WTC11 (cell line): ENCODE measurements at regions not wholly inside any gene's neighbourhood (a gene's known extent, or its start where the extent isn't known, plus 50 kb on each side); places are given as distances from the start of the nearest gene placed in this dataset.
A peak's percentile ranks its signal among the peaks of the same experiment; 100 is the strongest.

Experiments used
- ATAC-seq: fragments of 200-7000 bp; cut with Tn5 transposase; 2 replicates; pipeline ENCODE4 v1.10.0; 2021; ENCODE audit warnings: mild to moderate bottlenecking, moderate library complexity
- CTCF ChIA-PET: fragments of 300-600 bp; sonication (Branson Sonifier 250); formaldehyde crosslinking; loops from one replicate; lab custom pipeline; 2021; ENCODE audit warnings: antibody characterized with exemption; lab: Charles Lee
- POLR2A ChIA-PET: fragments of 350-600 bp; sonication (Branson Sonifier 250); formaldehyde crosslinking; loops from one replicate; lab custom pipeline; 2021; ENCODE audit warnings: antibody characterized with exemption; lab: Charles Lee
- DNase-seq: peaks from one replicate; pipeline ENCODE4 v3.0.0; 2021; ENCODE audit warnings: low spot score
- H3K27ac Mint-ChIP-seq: 2 replicates; pipeline ENCODE4 v1.8.0; 2021; ENCODE audit warnings: mixed read lengths
- H3K27me3 Mint-ChIP-seq: 2 replicates; pipeline ENCODE4 v1.8.0; 2021; ENCODE audit warnings: low read depth, mild to moderate bottlenecking, moderate library complexity, mixed read lengths
- H3K36me3 Mint-ChIP-seq: 2 replicates; pipeline ENCODE4 v1.8.0; 2021; ENCODE audit warnings: mixed read lengths
- H3K4me1 Mint-ChIP-seq: 2 replicates; pipeline ENCODE4 v1.8.0; 2022; ENCODE audit warnings: mixed read lengths
- H3K4me3 Mint-ChIP-seq: 2 replicates; pipeline ENCODE4 v1.8.0; 2021; ENCODE audit warnings: mild to moderate bottlenecking, moderate library complexity, mixed read lengths
- H3K9me3 Mint-ChIP-seq: 2 replicates; pipeline ENCODE4 v1.8.0; 2021; ENCODE audit warnings: mixed read lengths
- CBFB ChIP-seq: sonication (generic); formaldehyde crosslinking; IDR thresholded peaks from 2 replicates; pipeline ENCODE4 v1.8.1; 2022; ENCODE audit warnings: mild to moderate bottlenecking, low read depth, missing genetic modification reagents
- ETV6 ChIP-seq: sonication (generic); formaldehyde crosslinking; IDR thresholded peaks from 2 replicates; pipeline ENCODE4 v1.8.1; 2022; ENCODE audit warnings: mild to moderate bottlenecking, missing genetic modification reagents
- GRHL2 ChIP-seq: fragments of 250-450 bp; sonication (Bioruptor Pico); IDR thresholded peaks from 2 replicates; pipeline ENCODE4 v1.8.0; 2022; ENCODE audit warnings: mild to moderate bottlenecking, moderate library complexity; ENCODE audit not compliant: insufficient replicate concordance, severe bottlenecking
- JAZF1 ChIP-seq: fragments of 250-450 bp; sonication (Bioruptor Pico); IDR thresholded peaks from 2 replicates; pipeline ENCODE4 v1.9.0; 2021; ENCODE audit warnings: moderate library complexity, mild to moderate bottlenecking, inconsistent platforms
- MYBL2 ChIP-seq: sonication (generic); formaldehyde crosslinking; IDR thresholded peaks from 2 replicates; pipeline ENCODE4 v1.8.1; 2023; ENCODE audit warnings: mild to moderate bottlenecking, moderate library complexity, missing genetic modification reagents
- TEAD4 ChIP-seq: sonication (generic); formaldehyde crosslinking; IDR thresholded peaks from 2 replicates; pipeline ENCODE4 v1.8.0; 2022; ENCODE audit warnings: mild to moderate bottlenecking, missing genetic modification reagents
- ZNF138 ChIP-seq: sonication (generic); formaldehyde crosslinking; conservative IDR thresholded peaks from 2 replicates; pipeline ENCODE4 v1.8.1; 2022; ENCODE audit warnings: mild to moderate bottlenecking, moderate library complexity, missing genetic modification reagents
- ZNF671 ChIP-seq: fragments of 250-450 bp; sonication (Bioruptor Pico); IDR thresholded peaks from 2 replicates; pipeline ENCODE4 v1.8.0; 2021; ENCODE audit warnings: mild to moderate bottlenecking
- TF ChIP-seq, protein P1 (sequence below): sonication (generic); formaldehyde crosslinking; IDR thresholded peaks from 2 replicates; pipeline ENCODE4 v1.8.1; 2023; ENCODE audit warnings: mild to moderate bottlenecking, missing genetic modification reagents
- TF ChIP-seq, protein P2 (sequence below): fragments of 250-450 bp; sonication (Bioruptor Pico); IDR thresholded peaks from 2 replicates; pipeline ENCODE4 v1.9.0; 2021; ENCODE audit warnings: mild to moderate bottlenecking
- TF ChIP-seq, protein P3 (sequence below): fragments of 250-450 bp; sonication (Bioruptor Pico); IDR thresholded peaks from 2 replicates; pipeline ENCODE4 v1.9.0; 2021; ENCODE audit warnings: mild to moderate bottlenecking
- TF ChIP-seq, protein P4 (sequence below): sonication (generic); formaldehyde crosslinking; IDR thresholded peaks from 2 replicates; pipeline ENCODE4 v1.8.0; 2022; ENCODE audit warnings: mild to moderate bottlenecking, missing genetic modification reagents
- TF ChIP-seq, protein P5 (sequence below): sonication (generic); formaldehyde crosslinking; IDR thresholded peaks from 2 replicates; pipeline ENCODE4 v1.8.1; 2023; ENCODE audit warnings: mild to moderate bottlenecking, missing genetic modification reagents
- TF ChIP-seq, protein P6 (sequence below): fragments of 200-600 bp; IDR thresholded peaks from 2 replicates; pipeline ENCODE4 v1.8.0; 2022; ENCODE audit warnings: antibody characterized with exemption
- TF ChIP-seq, protein P7 (sequence below): sonication (generic); formaldehyde crosslinking; conservative IDR thresholded peaks from 2 replicates; pipeline ENCODE4 v1.8.1; 2023; ENCODE audit warnings: mild to moderate bottlenecking, low read depth, missing genetic modification reagents, moderate library complexity

DNA sequence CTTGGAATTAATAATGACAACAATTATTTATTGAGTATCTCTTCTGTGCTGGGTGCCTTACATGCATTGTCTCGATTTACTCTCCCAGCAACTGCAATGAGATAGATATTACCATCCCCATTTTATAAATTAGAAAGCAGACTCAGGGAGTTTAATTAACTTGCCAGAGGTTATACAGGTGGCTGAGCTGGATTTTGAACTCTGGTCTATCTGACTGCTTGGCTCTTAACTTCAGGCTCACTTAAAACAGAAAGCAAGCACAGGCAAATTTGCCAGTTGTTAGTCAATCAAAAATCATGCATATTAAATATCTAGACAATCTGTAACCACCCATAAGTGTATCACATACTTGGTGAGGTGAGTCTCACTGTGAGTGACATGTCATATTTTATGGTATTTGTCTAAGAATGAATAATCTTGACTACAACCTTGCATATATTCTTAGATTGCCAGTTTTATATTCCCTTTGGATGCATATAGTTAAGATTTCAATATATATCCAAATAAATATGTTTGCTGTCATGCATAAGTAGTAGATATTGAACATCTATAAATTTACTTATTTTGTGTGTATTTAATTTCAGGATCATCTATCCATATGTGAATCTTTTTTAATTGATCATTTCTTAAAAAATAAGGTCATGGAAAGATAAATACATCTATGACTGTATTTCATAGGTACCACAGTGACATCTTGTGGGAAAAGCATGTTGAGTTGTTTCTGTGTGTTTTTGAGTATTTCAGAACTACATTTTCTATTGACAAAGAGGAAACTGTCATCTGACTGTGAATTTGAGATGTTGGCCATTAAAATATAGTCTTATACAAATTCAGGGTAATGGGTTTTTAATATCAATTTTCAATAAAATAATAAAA lies 112.0 kb upstream of the ARHGAP42 start:
- ChIA-PET POLR2A (no interaction called here), CTCF (no interaction called here)
- Mint-ChIP-seq H3K27me3 (no peaks in the 10 kb centered on the region), H3K4me3 (no peak overlapping the region), H3K4me1 (peaks cover 9% of the 10 kb centered on the region), H3K9me3 (no peaks in the 10 kb centered on the region), H3K36me3 (no peaks in the 10 kb centered on the region), H3K27ac (no peak overlapping the region)
- DNase-seq, result no peak
- ATAC-seq, result no peak
- no peak for TF ChIP-seq JAZF1 (CRISPR knock-in tag)
- TF ChIP-seq ETV6 (CRISPR knock-in tag), result no peak
- TF ChIP-seq, protein P1, sequence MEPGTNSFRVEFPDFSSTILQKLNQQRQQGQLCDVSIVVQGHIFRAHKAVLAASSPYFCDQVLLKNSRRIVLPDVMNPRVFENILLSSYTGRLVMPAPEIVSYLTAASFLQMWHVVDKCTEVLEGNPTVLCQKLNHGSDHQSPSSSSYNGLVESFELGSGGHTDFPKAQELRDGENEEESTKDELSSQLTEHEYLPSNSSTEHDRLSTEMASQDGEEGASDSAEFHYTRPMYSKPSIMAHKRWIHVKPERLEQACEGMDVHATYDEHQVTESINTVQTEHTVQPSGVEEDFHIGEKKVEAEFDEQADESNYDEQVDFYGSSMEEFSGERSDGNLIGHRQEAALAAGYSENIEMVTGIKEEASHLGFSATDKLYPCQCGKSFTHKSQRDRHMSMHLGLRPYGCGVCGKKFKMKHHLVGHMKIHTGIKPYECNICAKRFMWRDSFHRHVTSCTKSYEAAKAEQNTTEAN (CRISPR knock-in tag), result no peak
- no peak for TF ChIP-seq CBFB (CRISPR knock-in tag)
- TF ChIP-seq, protein P2, sequence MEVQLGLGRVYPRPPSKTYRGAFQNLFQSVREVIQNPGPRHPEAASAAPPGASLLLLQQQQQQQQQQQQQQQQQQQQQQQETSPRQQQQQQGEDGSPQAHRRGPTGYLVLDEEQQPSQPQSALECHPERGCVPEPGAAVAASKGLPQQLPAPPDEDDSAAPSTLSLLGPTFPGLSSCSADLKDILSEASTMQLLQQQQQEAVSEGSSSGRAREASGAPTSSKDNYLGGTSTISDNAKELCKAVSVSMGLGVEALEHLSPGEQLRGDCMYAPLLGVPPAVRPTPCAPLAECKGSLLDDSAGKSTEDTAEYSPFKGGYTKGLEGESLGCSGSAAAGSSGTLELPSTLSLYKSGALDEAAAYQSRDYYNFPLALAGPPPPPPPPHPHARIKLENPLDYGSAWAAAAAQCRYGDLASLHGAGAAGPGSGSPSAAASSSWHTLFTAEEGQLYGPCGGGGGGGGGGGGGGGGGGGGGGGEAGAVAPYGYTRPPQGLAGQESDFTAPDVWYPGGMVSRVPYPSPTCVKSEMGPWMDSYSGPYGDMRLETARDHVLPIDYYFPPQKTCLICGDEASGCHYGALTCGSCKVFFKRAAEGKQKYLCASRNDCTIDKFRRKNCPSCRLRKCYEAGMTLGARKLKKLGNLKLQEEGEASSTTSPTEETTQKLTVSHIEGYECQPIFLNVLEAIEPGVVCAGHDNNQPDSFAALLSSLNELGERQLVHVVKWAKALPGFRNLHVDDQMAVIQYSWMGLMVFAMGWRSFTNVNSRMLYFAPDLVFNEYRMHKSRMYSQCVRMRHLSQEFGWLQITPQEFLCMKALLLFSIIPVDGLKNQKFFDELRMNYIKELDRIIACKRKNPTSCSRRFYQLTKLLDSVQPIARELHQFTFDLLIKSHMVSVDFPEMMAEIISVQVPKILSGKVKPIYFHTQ (CRISPR knock-in tag), result no peak
- TF ChIP-seq ZNF138, result no peak
- no peak for TF ChIP-seq ZNF671
- TF ChIP-seq GRHL2, result no peak
- TF ChIP-seq, protein P3, sequence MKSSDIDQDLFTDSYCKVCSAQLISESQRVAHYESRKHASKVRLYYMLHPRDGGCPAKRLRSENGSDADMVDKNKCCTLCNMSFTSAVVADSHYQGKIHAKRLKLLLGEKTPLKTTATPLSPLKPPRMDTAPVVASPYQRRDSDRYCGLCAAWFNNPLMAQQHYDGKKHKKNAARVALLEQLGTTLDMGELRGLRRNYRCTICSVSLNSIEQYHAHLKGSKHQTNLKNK (CRISPR knock-in tag), result no peak
- TF ChIP-seq, protein P4, sequence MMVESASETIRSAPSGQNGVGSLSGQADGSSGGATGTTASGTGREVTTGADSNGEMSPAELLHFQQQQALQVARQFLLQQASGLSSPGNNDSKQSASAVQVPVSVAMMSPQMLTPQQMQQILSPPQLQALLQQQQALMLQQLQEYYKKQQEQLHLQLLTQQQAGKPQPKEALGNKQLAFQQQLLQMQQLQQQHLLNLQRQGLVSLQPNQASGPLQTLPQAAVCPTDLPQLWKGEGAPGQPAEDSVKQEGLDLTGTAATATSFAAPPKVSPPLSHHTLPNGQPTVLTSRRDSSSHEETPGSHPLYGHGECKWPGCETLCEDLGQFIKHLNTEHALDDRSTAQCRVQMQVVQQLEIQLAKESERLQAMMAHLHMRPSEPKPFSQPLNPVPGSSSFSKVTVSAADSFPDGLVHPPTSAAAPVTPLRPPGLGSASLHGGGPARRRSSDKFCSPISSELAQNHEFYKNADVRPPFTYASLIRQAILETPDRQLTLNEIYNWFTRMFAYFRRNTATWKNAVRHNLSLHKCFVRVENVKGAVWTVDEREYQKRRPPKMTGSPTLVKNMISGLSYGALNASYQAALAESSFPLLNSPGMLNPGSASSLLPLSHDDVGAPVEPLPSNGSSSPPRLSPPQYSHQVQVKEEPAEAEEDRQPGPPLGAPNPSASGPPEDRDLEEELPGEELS (CRISPR knock-in tag), result no peak
- TF ChIP-seq, protein P5, sequence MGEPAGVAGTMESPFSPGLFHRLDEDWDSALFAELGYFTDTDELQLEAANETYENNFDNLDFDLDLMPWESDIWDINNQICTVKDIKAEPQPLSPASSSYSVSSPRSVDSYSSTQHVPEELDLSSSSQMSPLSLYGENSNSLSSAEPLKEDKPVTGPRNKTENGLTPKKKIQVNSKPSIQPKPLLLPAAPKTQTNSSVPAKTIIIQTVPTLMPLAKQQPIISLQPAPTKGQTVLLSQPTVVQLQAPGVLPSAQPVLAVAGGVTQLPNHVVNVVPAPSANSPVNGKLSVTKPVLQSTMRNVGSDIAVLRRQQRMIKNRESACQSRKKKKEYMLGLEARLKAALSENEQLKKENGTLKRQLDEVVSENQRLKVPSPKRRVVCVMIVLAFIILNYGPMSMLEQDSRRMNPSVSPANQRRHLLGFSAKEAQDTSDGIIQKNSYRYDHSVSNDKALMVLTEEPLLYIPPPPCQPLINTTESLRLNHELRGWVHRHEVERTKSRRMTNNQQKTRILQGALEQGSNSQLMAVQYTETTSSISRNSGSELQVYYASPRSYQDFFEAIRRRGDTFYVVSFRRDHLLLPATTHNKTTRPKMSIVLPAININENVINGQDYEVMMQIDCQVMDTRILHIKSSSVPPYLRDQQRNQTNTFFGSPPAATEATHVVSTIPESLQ (CRISPR knock-in tag), result no peak
- no peak for TF ChIP-seq MYBL2 (CRISPR knock-in tag)

DNA sequence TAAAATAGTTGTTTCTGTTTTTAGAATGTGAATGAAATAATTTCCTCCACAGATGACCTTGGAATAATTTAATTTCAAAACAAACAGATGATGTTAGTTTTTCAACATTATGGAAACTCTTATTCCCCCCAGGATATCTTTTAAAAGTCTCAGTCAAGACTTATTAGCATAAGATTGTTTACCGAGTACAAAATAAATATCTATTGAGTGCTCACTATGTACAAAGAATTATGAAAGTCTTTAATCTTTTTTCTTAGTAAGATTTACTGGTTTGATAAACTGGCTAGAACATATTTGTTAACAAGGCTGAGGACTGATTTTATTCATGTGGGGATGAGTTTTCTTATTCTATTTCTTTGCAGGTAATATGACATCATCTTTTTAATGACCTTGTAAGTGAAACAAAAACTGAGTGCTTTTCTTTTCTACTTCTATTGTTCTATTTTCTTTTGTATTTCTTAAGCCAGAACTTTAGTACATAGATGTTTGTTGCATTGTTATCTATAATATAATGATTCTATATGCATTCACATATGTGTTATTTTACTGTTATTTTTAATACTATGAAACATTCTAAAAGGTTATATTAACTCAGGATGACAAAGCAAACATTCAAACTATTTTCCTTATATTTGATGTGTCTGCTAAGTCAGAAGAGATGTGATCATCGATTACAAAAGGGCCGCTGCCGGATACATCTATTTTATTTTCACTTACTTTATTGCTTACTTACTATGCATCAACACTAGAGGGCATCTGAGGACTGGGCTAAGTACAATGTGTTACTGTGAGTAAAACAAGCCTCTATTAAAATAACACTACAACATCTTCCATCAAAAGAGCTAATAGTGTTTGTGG lies 111.0 kb upstream of the ARHGAP42 start:
- H3K4me3 Mint-ChIP-seq, result no peak overlapping the region
- DNase-seq (no peak), ATAC-seq (peak; percentile 77)
- ChIA-PET CTCF (interaction anchor here (0.6 to 1.7 kb wide), 13 partner anchors 9 to 411 kb away, joined by 3 to 8 read pairs (median 3); no protein-coding TSS in a partner anchor), POLR2A (interaction anchor here (0.6 kb wide), 1 partner anchor 1168 kb away, joined by 5 read pairs; no protein-coding TSS in a partner anchor)
- H3K27me3 Mint-ChIP-seq, result no peaks in the 10 kb centered on the region
- H3K36me3 Mint-ChIP-seq, result no peaks in the 10 kb centered on the region
- H3K9me3 Mint-ChIP-seq, result no peaks in the 10 kb centered on the region
- no peak overlapping the region for H3K27ac Mint-ChIP-seq
- peaks cover 9% of the 10 kb centered on the region for H3K4me1 Mint-ChIP-seq
- TF ChIP-seq, protein P6, sequence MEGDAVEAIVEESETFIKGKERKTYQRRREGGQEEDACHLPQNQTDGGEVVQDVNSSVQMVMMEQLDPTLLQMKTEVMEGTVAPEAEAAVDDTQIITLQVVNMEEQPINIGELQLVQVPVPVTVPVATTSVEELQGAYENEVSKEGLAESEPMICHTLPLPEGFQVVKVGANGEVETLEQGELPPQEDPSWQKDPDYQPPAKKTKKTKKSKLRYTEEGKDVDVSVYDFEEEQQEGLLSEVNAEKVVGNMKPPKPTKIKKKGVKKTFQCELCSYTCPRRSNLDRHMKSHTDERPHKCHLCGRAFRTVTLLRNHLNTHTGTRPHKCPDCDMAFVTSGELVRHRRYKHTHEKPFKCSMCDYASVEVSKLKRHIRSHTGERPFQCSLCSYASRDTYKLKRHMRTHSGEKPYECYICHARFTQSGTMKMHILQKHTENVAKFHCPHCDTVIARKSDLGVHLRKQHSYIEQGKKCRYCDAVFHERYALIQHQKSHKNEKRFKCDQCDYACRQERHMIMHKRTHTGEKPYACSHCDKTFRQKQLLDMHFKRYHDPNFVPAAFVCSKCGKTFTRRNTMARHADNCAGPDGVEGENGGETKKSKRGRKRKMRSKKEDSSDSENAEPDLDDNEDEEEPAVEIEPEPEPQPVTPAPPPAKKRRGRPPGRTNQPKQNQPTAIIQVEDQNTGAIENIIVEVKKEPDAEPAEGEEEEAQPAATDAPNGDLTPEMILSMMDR, result peak; percentile 55
- TF ChIP-seq TEAD4 (CRISPR knock-in tag) (no peak), JAZF1 (CRISPR knock-in tag) (no peak)
- TF ChIP-seq, protein P7, sequence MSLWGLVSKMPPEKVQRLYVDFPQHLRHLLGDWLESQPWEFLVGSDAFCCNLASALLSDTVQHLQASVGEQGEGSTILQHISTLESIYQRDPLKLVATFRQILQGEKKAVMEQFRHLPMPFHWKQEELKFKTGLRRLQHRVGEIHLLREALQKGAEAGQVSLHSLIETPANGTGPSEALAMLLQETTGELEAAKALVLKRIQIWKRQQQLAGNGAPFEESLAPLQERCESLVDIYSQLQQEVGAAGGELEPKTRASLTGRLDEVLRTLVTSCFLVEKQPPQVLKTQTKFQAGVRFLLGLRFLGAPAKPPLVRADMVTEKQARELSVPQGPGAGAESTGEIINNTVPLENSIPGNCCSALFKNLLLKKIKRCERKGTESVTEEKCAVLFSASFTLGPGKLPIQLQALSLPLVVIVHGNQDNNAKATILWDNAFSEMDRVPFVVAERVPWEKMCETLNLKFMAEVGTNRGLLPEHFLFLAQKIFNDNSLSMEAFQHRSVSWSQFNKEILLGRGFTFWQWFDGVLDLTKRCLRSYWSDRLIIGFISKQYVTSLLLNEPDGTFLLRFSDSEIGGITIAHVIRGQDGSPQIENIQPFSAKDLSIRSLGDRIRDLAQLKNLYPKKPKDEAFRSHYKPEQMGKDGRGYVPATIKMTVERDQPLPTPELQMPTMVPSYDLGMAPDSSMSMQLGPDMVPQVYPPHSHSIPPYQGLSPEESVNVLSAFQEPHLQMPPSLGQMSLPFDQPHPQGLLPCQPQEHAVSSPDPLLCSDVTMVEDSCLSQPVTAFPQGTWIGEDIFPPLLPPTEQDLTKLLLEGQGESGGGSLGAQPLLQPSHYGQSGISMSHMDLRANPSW (CRISPR knock-in tag), result no peak
- TF ChIP-seq, protein P1 (CRISPR knock-in tag), result no peak
